Natural killer cell (primary cell): ENCODE measurements at regions not wholly inside any gene's neighbourhood (a gene's known extent, or its start where the extent isn't known, plus 50 kb on each side); places are given as distances from the start of the nearest gene placed in this dataset.

Experiments
- ATAC-seq, 3 donors: fragments of 150-1000 bp in 2 of 3; fragments of 200-7000 bp in 1 of 3; cut with Tn5 transposase; 1 replicate in 1 of 3; 2 replicates in 2 of 3; pipeline ENCODE4 v1.10.0; 2021; ENCODE audit warnings: mild to moderate bottlenecking in 2 of 3, moderate library complexity in 2 of 3
- DNase-seq, 2 donors: peaks; one replicate each; pipeline versions ENCODE4 v3.0.0 to v3.0.0-alpha.2; 2013 to 2021; ENCODE audit warnings: mixed read lengths in 1 of 2
- H3K27ac ChIP-seq: one replicate; pipeline ENCODE4 v1.5.1; 2013; ENCODE audit warnings: mild to moderate bottlenecking, low read length
- H3K27me3 ChIP-seq: one replicate; pipeline ENCODE4 v1.6.1; 2013; ENCODE audit warnings: low read length; ENCODE audit not compliant: control insufficient read depth, insufficient read depth
- H3K36me3 ChIP-seq: one replicate; pipeline ENCODE4 v1.6.1; 2013; ENCODE audit warnings: low read length; ENCODE audit not compliant: control insufficient read depth, insufficient read depth
- H3K4me1 ChIP-seq: one replicate; pipeline ENCODE4 v1.6.1; 2013; ENCODE audit warnings: low read length; ENCODE audit not compliant: control insufficient read depth, insufficient read depth
- H3K4me3 ChIP-seq: one replicate; pipeline ENCODE4 v1.5.1; 2013; ENCODE audit warnings: low read length
- H3K9me3 ChIP-seq: one replicate; pipeline ENCODE4 v1.6.1; 2013; ENCODE audit warnings: low read length; ENCODE audit not compliant: control insufficient read depth, insufficient read depth
- H3K27ac Mint-ChIP-seq, 2 donors: one replicate each; pipeline ENCODE4 v1.8.0; 2022; ENCODE audit warnings: mild to moderate bottlenecking in 2 of 2, mixed read lengths in 2 of 2, moderate library complexity in 1 of 2
- H3K27me3 Mint-ChIP-seq, 2 donors: one replicate each; pipeline ENCODE4 v1.8.0; 2022; ENCODE audit warnings: low read depth in 2 of 2, mixed read lengths in 2 of 2
- H3K36me3 Mint-ChIP-seq: one replicate; pipeline ENCODE4 v1.8.0; 2022; ENCODE audit warnings: mixed read lengths
- H3K4me1 Mint-ChIP-seq, 2 donors: one replicate each; pipeline ENCODE4 v1.8.0; 2022; ENCODE audit warnings: mixed read lengths in 2 of 2
- H3K4me3 Mint-ChIP-seq: one replicate; pipeline ENCODE4 v1.8.0; 2022; ENCODE audit warnings: mild to moderate bottlenecking, moderate library complexity, mixed read lengths
- H3K9me3 Mint-ChIP-seq, 2 donors: one replicate each; pipeline ENCODE4 v1.8.0; 2022; ENCODE audit warnings: mixed read lengths in 2 of 2
- WGBS: methylation state at CpG from one replicate; pipeline ENCODE4 v1.1.7; 2013; ENCODE audit warnings: missing lambda C conversion rate; ENCODE audit not compliant: insufficient coverage; 5-methylcytosine and 5-hydroxymethylcytosine counted together
- intact Hi-C: fragments of 100-400 bp; cut with micrococcal nuclease; formaldehyde crosslinking; loops from one replicate; pipeline ENCODE4 v1.14.2; 2022
- TF ChIP-seq, protein P1 (sequence below): fragments of 200-600 bp; IDR thresholded peaks from one replicate; pipeline ENCODE4 v1.8.0; 2022; ENCODE audit warnings: antibody characterized with exemption

GRCh38 chr18:68402784-68403183 is 312.1 kb downstream of the TMX3 start:
- TF ChIP-seq, protein P1, sequence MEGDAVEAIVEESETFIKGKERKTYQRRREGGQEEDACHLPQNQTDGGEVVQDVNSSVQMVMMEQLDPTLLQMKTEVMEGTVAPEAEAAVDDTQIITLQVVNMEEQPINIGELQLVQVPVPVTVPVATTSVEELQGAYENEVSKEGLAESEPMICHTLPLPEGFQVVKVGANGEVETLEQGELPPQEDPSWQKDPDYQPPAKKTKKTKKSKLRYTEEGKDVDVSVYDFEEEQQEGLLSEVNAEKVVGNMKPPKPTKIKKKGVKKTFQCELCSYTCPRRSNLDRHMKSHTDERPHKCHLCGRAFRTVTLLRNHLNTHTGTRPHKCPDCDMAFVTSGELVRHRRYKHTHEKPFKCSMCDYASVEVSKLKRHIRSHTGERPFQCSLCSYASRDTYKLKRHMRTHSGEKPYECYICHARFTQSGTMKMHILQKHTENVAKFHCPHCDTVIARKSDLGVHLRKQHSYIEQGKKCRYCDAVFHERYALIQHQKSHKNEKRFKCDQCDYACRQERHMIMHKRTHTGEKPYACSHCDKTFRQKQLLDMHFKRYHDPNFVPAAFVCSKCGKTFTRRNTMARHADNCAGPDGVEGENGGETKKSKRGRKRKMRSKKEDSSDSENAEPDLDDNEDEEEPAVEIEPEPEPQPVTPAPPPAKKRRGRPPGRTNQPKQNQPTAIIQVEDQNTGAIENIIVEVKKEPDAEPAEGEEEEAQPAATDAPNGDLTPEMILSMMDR, result no peak
- Histone ChIP-seq H3K27me3 (no peaks in the 10 kb centered on the region), H3K4me3 (no peak overlapping the region), H3K9me3 (no peaks in the 10 kb centered on the region), H3K27ac (no peak overlapping the region), H3K4me1 (no peaks in the 10 kb centered on the region), H3K36me3 (no peaks in the 10 kb centered on the region)
- Mint-ChIP-seq H3K36me3 (no peaks in the 10 kb centered on the region), H3K4me1 (no peaks in the 10 kb centered on the region), H3K9me3 (peaks cover 6 to 17% of the 10 kb centered on the region in 2 donors), H3K27me3 (no peaks in the 10 kb centered on the region), H3K4me3 (no peak overlapping the region), H3K27ac (no peak overlapping the region)
- DNase-seq, result no peak
- ATAC-seq, result no peak
- intact Hi-C loops, result no loop called here
- WGBS, result 95% methylated on average over 2 of the region's 2 CpGs

DNA sequence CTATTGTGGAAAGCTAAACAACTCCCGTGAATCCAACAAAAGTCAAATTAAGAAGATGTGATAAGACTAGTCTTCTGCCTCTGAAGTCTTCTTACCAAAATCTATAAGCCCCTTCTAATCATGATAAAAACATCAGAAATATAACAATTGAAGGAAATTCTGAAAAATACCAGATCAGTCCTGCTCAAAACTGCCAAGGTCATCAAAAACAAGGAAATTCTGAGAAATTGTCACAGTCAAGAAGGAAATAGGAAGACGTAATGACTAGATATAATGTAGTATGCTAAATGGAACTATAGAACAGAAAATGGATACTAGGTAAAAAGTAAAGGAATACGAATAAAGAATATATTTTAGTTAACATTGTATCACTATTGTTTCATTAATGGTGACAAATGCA is 314.0 kb downstream of the TMX3 start:
- no peaks in the 10 kb centered on the region for H3K27me3 Mint-ChIP-seq
- no peaks in the 10 kb centered on the region for H3K36me3 ChIP-seq
- TF ChIP-seq, protein P1, result no peak
- DNase-seq, result no peak
- H3K9me3 ChIP-seq, result no peaks in the 10 kb centered on the region
- no peaks in the 10 kb centered on the region for H3K4me1 Mint-ChIP-seq
- H3K4me1 ChIP-seq, result no peaks in the 10 kb centered on the region
- WGBS, result 93% methylated on average over 3 of the region's 3 CpGs
- intact Hi-C loops, result no loop called here
- H3K36me3 Mint-ChIP-seq, result no peaks in the 10 kb centered on the region
- no peak overlapping the region for H3K27ac Mint-ChIP-seq
- H3K27me3 ChIP-seq, result no peaks in the 10 kb centered on the region
- no peak overlapping the region for H3K4me3 ChIP-seq
- no peak for ATAC-seq
- H3K4me3 Mint-ChIP-seq, result no peak overlapping the region
- H3K27ac ChIP-seq, result no peak overlapping the region
- H3K9me3 Mint-ChIP-seq, result peaks cover 3 to 17% of the 10 kb centered on the region in 2 donors

DNA sequence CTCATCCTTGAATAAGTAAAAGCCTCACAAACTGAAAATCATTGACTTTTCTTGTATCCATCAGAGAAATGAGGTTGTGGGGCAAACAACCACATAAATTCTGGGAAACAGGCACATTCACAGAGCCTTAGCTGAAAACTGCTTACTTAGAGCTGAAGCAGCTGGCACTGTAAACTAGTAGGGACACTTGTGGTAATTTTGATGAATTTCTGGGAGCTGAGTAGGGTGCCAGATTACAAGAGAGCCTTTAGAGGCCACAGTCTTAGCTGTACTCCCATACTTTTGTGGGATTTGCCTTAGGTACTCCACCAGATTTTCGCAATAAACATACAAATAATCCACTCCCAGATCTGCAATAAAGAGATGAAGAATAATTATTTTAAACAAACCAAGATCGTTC is 315.2 kb downstream of the TMX3 start:
- no peaks in the 10 kb centered on the region for H3K4me1 ChIP-seq
- H3K27ac Mint-ChIP-seq, result no peak overlapping the region
- no peak overlapping the region for H3K4me3 Mint-ChIP-seq
- no peaks in the 10 kb centered on the region for H3K9me3 ChIP-seq
- no peak for DNase-seq
- WGBS, result no CpG with 5 or more reads among the region's 2 CpGs
- no peaks in the 10 kb centered on the region for H3K4me1 Mint-ChIP-seq
- TF ChIP-seq, protein P1, result no peak
- no peak for ATAC-seq
- intact Hi-C loops, result no loop called here
- H3K4me3 ChIP-seq, result no peak overlapping the region
- no peak overlapping the region for H3K27ac ChIP-seq
- H3K36me3 Mint-ChIP-seq, result no peaks in the 10 kb centered on the region
- H3K27me3 Mint-ChIP-seq, result no peaks in the 10 kb centered on the region
- no peaks in the 10 kb centered on the region for H3K36me3 ChIP-seq
- H3K9me3 Mint-ChIP-seq, result peaks cover 3 to 17% of the 10 kb centered on the region in 2 donors
- H3K27me3 ChIP-seq, result no peaks in the 10 kb centered on the region

DNA sequence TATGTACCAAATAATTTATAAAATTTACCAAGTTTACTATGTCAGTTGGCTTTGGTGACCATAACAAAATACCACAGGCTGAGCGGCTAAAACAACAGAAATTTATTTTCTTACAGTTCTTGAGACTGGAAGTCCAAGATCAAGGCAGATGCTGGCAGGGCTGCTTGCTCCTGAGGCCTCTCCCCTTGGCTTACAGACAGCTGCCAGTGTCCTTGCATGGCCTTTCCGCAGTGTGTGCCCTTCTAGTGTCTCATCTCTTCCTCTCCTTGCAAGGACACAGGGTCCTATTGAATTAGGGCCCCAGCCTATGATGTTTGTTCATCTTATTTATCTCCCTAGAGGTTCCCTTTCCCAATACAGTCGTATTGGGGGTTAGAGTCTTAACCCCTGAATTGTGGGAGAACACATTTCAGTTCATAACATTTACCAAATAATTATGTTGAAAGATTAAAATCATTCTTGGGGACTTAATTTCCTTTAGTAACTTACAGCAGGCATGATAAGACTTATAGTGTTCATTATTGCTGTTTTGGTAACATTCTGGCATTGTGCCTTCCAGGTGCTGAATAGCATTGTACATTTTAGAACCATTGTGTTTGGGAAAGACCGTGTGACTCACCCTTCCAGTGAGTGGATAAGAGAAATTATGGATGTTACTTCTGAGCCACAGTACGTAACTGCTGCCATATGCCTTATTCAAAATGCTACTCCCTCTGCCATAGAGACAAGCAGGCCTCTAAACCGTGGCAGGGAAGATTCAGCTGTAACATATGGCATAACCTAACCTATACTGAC is 317.5 kb downstream of the TMX3 start:
- H3K36me3 ChIP-seq, result no peaks in the 10 kb centered on the region
- H3K27ac Mint-ChIP-seq, result no peak overlapping the region
- H3K27me3 ChIP-seq, result no peaks in the 10 kb centered on the region
- no peak overlapping the region for H3K4me3 Mint-ChIP-seq
- no peaks in the 10 kb centered on the region for H3K4me1 Mint-ChIP-seq
- peaks cover 2 to 13% of the 10 kb centered on the region in 2 donors for H3K9me3 Mint-ChIP-seq
- intact Hi-C loops, result no loop called here
- no peak for ATAC-seq
- no peaks in the 10 kb centered on the region for H3K36me3 Mint-ChIP-seq
- WGBS, result 80% methylated on average over 5 of the region's 6 CpGs
- H3K9me3 ChIP-seq, result no peaks in the 10 kb centered on the region
- DNase-seq, result no peak
- no peaks in the 10 kb centered on the region for H3K27me3 Mint-ChIP-seq
- H3K27ac ChIP-seq, result no peak overlapping the region
- TF ChIP-seq, protein P1, result no peak
- H3K4me3 ChIP-seq, result no peak overlapping the region
- H3K4me1 ChIP-seq, result no peaks in the 10 kb centered on the region
